B cell (primary cell): ENCODE measurements at regions not wholly inside any gene's neighbourhood (a gene's known extent, or its start where the extent isn't known, plus 50 kb on each side); places are given as distances from the start of the nearest gene placed in this dataset.

Source experiments
- ATAC-seq: fragments of 200-7000 bp; cut with Tn5 transposase; one replicate; pipeline ENCODE4 v1.10.0; 2021; ENCODE audit warnings: low read depth, mild to moderate bottlenecking, moderate number of reproducible peaks, moderate library complexity
- CTCF ChIA-PET: fragments of 350-600 bp; sonication (Branson Sonifier 250); formaldehyde crosslinking; loops from one replicate; lab custom pipeline; 2021; ENCODE audit warnings: antibody characterized with exemption, inconsistent platforms; lab: Charles Lee
- POLR2A ChIA-PET: fragments of 350-600 bp; sonication (Branson Sonifier 250); formaldehyde crosslinking; loops from one replicate; lab custom pipeline; 2021; ENCODE audit warnings: antibody characterized with exemption; lab: Charles Lee
- DNase-seq: peaks from one replicate; pipeline ENCODE4 v3.0.0; 2013
- H2AFZ ChIP-seq: 2 replicates; pipeline ENCODE4 v1.6.1; 2012; ENCODE audit warnings: mild to moderate bottlenecking, low read depth, low read length; ENCODE audit not compliant: insufficient read depth, poor library complexity, severe bottlenecking
- H3K27ac ChIP-seq, 2 donors: 1 replicate in 1 of 2; 2 replicates in 1 of 2; pipeline ENCODE4 v1.5.1; 2012 to 2013; ENCODE audit warnings: low read length in 2 of 2, mild to moderate bottlenecking in 2 of 2, moderate library complexity in 1 of 2
- H3K27me3 ChIP-seq, 4 experiments: fragments of 200-600 bp in 1 of 4; sonication (generic) in 1 of 4; replicated peaks in 1 of 4; 1 replicate in 2 of 4; 2 replicates in 2 of 4; pipeline versions ENCODE4 v1.6.1 to v1.7.0; 2013 to 2016; ENCODE audit warnings: low read length in 3 of 4, mild to moderate bottlenecking in 2 of 4, mixed read lengths in 1 of 4, moderate library complexity in 1 of 4; ENCODE audit not compliant: insufficient read depth in 4 of 4, control insufficient read depth in 3 of 4; ENCODE audit errors: control extremely low read depth in 1 of 4
- H3K36me3 ChIP-seq, 2 experiments: replicated peaks in 1 of 2; 1 replicate in 1 of 2; 2 replicates in 1 of 2; pipeline versions ENCODE4 v1.6.1 to v1.7.1; 2013; ENCODE audit warnings: low read length in 1 of 2; ENCODE audit not compliant: insufficient read depth in 2 of 2, control insufficient read depth in 1 of 2; ENCODE audit errors: control extremely low read depth in 1 of 2, extremely low read depth in 1 of 2
- H3K4me1 ChIP-seq, 2 donors: fragments of 200-600 bp in 1 of 2; sonication (generic) in 1 of 2; 1 replicate in 1 of 2; 2 replicates in 1 of 2; pipeline versions ENCODE4 v1.5.1 to v1.6.1; 2013 to 2017; ENCODE audit warnings: low read length in 2 of 2; ENCODE audit not compliant: control insufficient read depth in 2 of 2, insufficient read depth in 2 of 2
- H3K4me2 ChIP-seq: replicated peaks from 2 replicates; pipeline ENCODE3; 2012; ENCODE audit warnings: mild to moderate bottlenecking, low read depth, low read length; ENCODE audit not compliant: poor library complexity, severe bottlenecking
- H3K4me3 ChIP-seq, 5 experiments: fragments of 200-600 bp in 1 of 5; sonication (generic) in 1 of 5; 1 replicate in 3 of 5; 2 replicates in 2 of 5; pipeline versions ENCODE4 v1.5.1 to v1.7.0; 2011 to 2016; ENCODE audit warnings: low read length in 4 of 5, mild to moderate bottlenecking in 4 of 5, low read depth in 2 of 5, control low read depth in 1 of 5, moderate library complexity in 1 of 5; ENCODE audit not compliant: insufficient read depth in 1 of 5; ENCODE audit errors: control extremely low read depth in 1 of 5, extremely low read depth in 1 of 5
- H3K79me2 ChIP-seq: fragments of 200-600 bp; sonication (generic); one replicate; pipeline ENCODE4 v1.6.0; 2016; ENCODE audit warnings: low read length; ENCODE audit not compliant: control insufficient read depth, insufficient read depth
- H3K9ac ChIP-seq: fragments of 200-600 bp; sonication (generic); 2 replicates; pipeline ENCODE4 v1.6.1; 2017; ENCODE audit warnings: mild to moderate bottlenecking, low read length, moderate library complexity
- H3K9me3 ChIP-seq, 3 donors: one replicate each; pipeline versions ENCODE4 v1.6.1 to v1.7.1; 2013; ENCODE audit warnings: low read length in 2 of 3; ENCODE audit not compliant: control insufficient read depth in 2 of 3, insufficient read depth in 1 of 3; ENCODE audit errors: control extremely low read depth in 1 of 3
- H4K20me1 ChIP-seq: 2 replicates; pipeline ENCODE4 v1.6.0; 2012; ENCODE audit warnings: mild to moderate bottlenecking, low read length; ENCODE audit not compliant: insufficient read depth, control insufficient read depth, poor library complexity, severe bottlenecking
- H3K27ac Mint-ChIP-seq: one replicate; pipeline ENCODE4 v1.8.0; 2021; ENCODE audit warnings: mixed read lengths
- H3K27me3 Mint-ChIP-seq: one replicate; pipeline ENCODE4 v1.8.0; 2021; ENCODE audit warnings: mixed read lengths
- H3K4me1 Mint-ChIP-seq: one replicate; pipeline ENCODE4 v1.8.0; 2021; ENCODE audit warnings: mixed read lengths
- H3K4me3 Mint-ChIP-seq: one replicate; pipeline ENCODE4 v1.8.0; 2021; ENCODE audit warnings: mixed read lengths
- H3K9me3 Mint-ChIP-seq: one replicate; pipeline ENCODE4 v1.8.0; 2022; ENCODE audit warnings: mixed read lengths; ENCODE audit not compliant: insufficient read depth
- CTCF ChIP-seq: fragments of 200-600 bp; IDR thresholded peaks from one replicate; pipeline ENCODE4 v1.8.0; 2022; ENCODE audit warnings: antibody characterized with exemption, mild to moderate bottlenecking
- EZH2 ChIP-seq: IDR thresholded peaks from 2 replicates; pipeline ENCODE4 v1.6.1; 2012; ENCODE audit warnings: borderline replicate concordance, low read depth, mild to moderate bottlenecking, moderate library complexity, low read length; ENCODE audit not compliant: insufficient read depth, poor library complexity, severe bottlenecking
- WGBS: methylation state at CpG from one replicate; pipeline ENCODE4 v1.1.5; 2013; ENCODE audit warnings: missing lambda C conversion rate; ENCODE audit not compliant: insufficient coverage; 5-methylcytosine and 5-hydroxymethylcytosine counted together
- intact Hi-C: fragments of 100-400 bp; cut with micrococcal nuclease; formaldehyde crosslinking; loops from one replicate; pipeline ENCODE4 v1.10.0; 2022

DNA sequence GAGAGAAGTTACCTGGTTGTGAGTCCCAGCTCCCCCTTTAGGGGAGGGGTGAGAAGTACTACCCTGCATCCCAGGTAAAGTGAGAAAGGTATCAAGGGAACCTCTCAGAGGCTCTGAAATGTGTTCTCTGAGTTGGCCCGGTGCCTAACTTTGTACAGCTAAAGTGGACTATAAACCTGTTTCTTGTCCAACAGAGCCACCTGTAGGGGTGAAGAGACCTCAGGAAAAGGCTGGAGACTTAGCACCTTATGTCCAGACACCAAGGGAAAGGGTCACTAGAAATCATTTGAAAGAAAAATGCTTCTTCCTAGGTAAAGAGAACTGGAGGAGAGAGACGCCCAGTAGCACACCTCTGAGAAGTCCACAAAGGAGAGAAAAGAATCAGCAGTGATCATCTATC lies 108.3 kb upstream of the KIF2A start:
- WGBS: 100% methylated on average over 2 of the region's 2 CpGs
- Histone ChIP-seq H4K20me1 (no peaks in the 10 kb centered on the region), H3K4me2 (no peak overlapping the region), H3K79me2 (no peaks in the 10 kb centered on the region), H3K9me3 (peaks cover 0 to 9% (median 0%) of the 10 kb centered on the region in 3 donors), H3K4me3 (no peak overlapping the region), H3K4me1 (no peaks in the 10 kb centered on the region), H3K27ac (no peak overlapping the region), H2AFZ (no peak overlapping the region), H3K27me3 (peaks cover 0 to 3% (median 0%) of the 10 kb centered on the region in 4 experiments), H3K36me3 (no peaks in the 10 kb centered on the region), H3K9ac (no peak overlapping the region)
- Mint-ChIP-seq H3K27ac (no peak overlapping the region), H3K4me3 (no peak overlapping the region), H3K27me3 (peaks cover 6% of the 10 kb centered on the region), H3K4me1 (no peaks in the 10 kb centered on the region), H3K9me3 (peaks cover 5% of the 10 kb centered on the region)
- CTCF ChIA-PET: no interaction called here
- DNase-seq (no peak), ATAC-seq (no peak)
- POLR2A ChIA-PET: no interaction called here
- TF ChIP-seq EZH2 (no peak), CTCF (no peak)
- intact Hi-C loops: no loop called here

DNA sequence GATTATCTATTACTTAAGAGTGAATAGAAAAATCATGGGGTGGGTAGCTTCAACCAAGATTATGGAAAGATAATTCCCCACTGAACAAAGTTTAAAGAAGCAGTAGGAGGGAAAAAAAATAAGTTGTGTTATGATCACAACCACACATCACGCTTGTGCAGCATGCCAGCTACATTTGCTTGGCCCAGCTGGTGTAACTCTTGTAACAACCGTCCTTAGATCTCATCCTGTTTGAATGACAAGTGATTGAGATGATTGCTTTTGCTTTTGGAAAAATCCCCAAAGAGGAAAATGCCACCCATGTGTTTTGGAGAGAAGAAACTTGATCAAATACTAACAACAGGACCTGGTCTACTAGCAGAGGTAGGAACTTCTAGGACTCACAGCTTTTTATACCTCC lies 107.6 kb upstream of the KIF2A start:
- Histone ChIP-seq H3K4me2 (no peak overlapping the region), H3K36me3 (no peaks in the 10 kb centered on the region), H3K9ac (no peak overlapping the region), H3K4me1 (no peaks in the 10 kb centered on the region), H3K9me3 (peaks cover 0 to 2% (median 0%) of the 10 kb centered on the region in 3 donors), H3K27ac (no peak overlapping the region), H2AFZ (no peak overlapping the region), H3K27me3 (peaks cover 0 to 3% (median 0%) of the 10 kb centered on the region in 4 experiments), H4K20me1 (no peaks in the 10 kb centered on the region), H3K79me2 (no peaks in the 10 kb centered on the region), H3K4me3 (no peak overlapping the region)
- ChIA-PET CTCF (no interaction called here), POLR2A (no interaction called here)
- H3K27me3 Mint-ChIP-seq: peaks cover 6% of the 10 kb centered on the region
- no peak overlapping the region for H3K4me3 Mint-ChIP-seq
- DNase-seq (no peak), ATAC-seq (no peak)
- TF ChIP-seq CTCF (no peak), EZH2 (no peak)
- intact Hi-C loops: no loop called here
- WGBS: 80% methylated on average over 1 of the region's 2 CpGs
- peaks cover 3% of the 10 kb centered on the region for H3K9me3 Mint-ChIP-seq
- H3K4me1 Mint-ChIP-seq: no peaks in the 10 kb centered on the region
- H3K27ac Mint-ChIP-seq: no peak overlapping the region
